ENCODE measurements at regions not wholly inside any gene's neighbourhood (a gene's known extent, or its start where the extent isn't known, plus 50 kb on each side); places are given as distances from the start of the nearest gene placed in this dataset.
"Not testable (repeated sequence)": the region's sequence is repeated elsewhere in the genome, so short reads cannot be mapped to it uniquely, and the experiment has no call there.

- no peak for TF ChIP-seq CTCF (IDR thresholded peaks at IDR 0.05; ENCODE audit: borderline replicate concordance, control extremely low read depth, extremely low read depth, insufficient read depth, missing control alignments)
- DNase-seq (ENCODE audit: low spot score), result no peak
- in situ Hi-C loops (cut with MboI; ENCODE audit: low sequenced_read_pairs, unreplicated experiment), result no loop called here
Observed at GRCh38 chr7:23894892-23895569, 185.0 kb downstream of the STK31 start.

GRCh38 chr7:23895666-23896096, 185.7 kb downstream of the STK31 start:
- in situ Hi-C loops (cut with MboI; ENCODE audit: low sequenced_read_pairs, unreplicated experiment), result no loop called here
- no peak for DNase-seq (ENCODE audit: low spot score)
- TF ChIP-seq CTCF (IDR thresholded peaks at IDR 0.05; ENCODE audit: borderline replicate concordance, control extremely low read depth, extremely low read depth, insufficient read depth, missing control alignments), result no peak

- in situ Hi-C loops (cut with MboI; ENCODE audit: low sequenced_read_pairs, unreplicated experiment), result no loop called here
- no peak for TF ChIP-seq CTCF (IDR thresholded peaks at IDR 0.05; ENCODE audit: borderline replicate concordance, control extremely low read depth, extremely low read depth, insufficient read depth, missing control alignments)
- no peak for DNase-seq (ENCODE audit: low spot score)
Observed at GRCh38 chr7:23898619-23899018, 188.6 kb downstream of the STK31 start.

- in situ Hi-C loops (cut with MboI; ENCODE audit: low sequenced_read_pairs, unreplicated experiment), result not testable (repeated sequence)
Observed at GRCh38 chr7:23904901-23905300, 194.9 kb downstream of the STK31 start.

GRCh38 chr7:23907012-23907411, 197.0 kb downstream of the STK31 start:
- no peak for DNase-seq (ENCODE audit: low spot score)
- in situ Hi-C loops (cut with MboI; ENCODE audit: low sequenced_read_pairs, unreplicated experiment), result no loop called here
- TF ChIP-seq CTCF (IDR thresholded peaks at IDR 0.05; ENCODE audit: borderline replicate concordance, control extremely low read depth, extremely low read depth, insufficient read depth, missing control alignments), result no peak

More at GRCh38 chr7:23904901-23905300, 194.9 kb downstream of the STK31 start:
- not testable (repeated sequence) for DNase-seq (ENCODE audit: low spot score)

GRCh38 chr7:23909426-23909825, 199.4 kb downstream of the STK31 start:
- in situ Hi-C loops (cut with MboI; ENCODE audit: low sequenced_read_pairs, unreplicated experiment), result no loop called here
- DNase-seq (ENCODE audit: low spot score), result no peak
- TF ChIP-seq CTCF (IDR thresholded peaks at IDR 0.05; ENCODE audit: borderline replicate concordance, control extremely low read depth, extremely low read depth, insufficient read depth, missing control alignments), result no peak

GRCh38 chr7:23912065-23912464, 202.0 kb downstream of the STK31 start:
- no peak for TF ChIP-seq CTCF (IDR thresholded peaks at IDR 0.05; ENCODE audit: borderline replicate concordance, control extremely low read depth, extremely low read depth, insufficient read depth, missing control alignments)
- in situ Hi-C loops (cut with MboI; ENCODE audit: low sequenced_read_pairs, unreplicated experiment), result no loop called here
- DNase-seq (ENCODE audit: low spot score), result no peak
